Upper lobe of left lung (tissue), 4 donors: ENCODE measurements at regions not wholly inside any gene's neighbourhood (a gene's known extent, or its start where the extent isn't known, plus 50 kb on each side); places are given as distances from the start of the nearest gene placed in this dataset.

Experiments used
- CTCF ChIP-seq, 6 experiments: fragments of 450-650 bp in 4 of 6; fragments of 200-600 bp in 2 of 6; sonication (generic) in 2 of 6; IDR thresholded peaks; one replicate each; pipeline ENCODE4 v1.5.1; 2016 to 2019; ENCODE audit warnings: antibody characterized with exemption in 6 of 6
- POLR2A ChIP-seq, 4 donors: fragments of 450-650 bp; IDR thresholded peaks; one replicate each; pipeline ENCODE4 v1.5.1; 2016 to 2017; ENCODE audit warnings: antibody characterized with exemption in 4 of 4, mild to moderate bottlenecking in 2 of 4

- TF ChIP-seq CTCF (IDR thresholded peaks at IDR 0.05) (no peak), POLR2A (IDR thresholded peaks at IDR 0.05) (no peak)
Observed at GRCh38 chr4:164461901-164462300, 292.0 kb upstream of the SMIM31 start.
